Prostate gland (tissue), 2 donors: ENCODE measurements at regions not wholly inside any gene's neighbourhood (a gene's known extent, or its start where the extent isn't known, plus 50 kb on each side); places are given as distances from the start of the nearest gene placed in this dataset.

Experiments
- CTCF ChIP-seq, 4 experiments: fragments of 200-600 bp in 2 of 4; fragments of 450-650 bp in 2 of 4; sonication (generic) in 2 of 4; IDR thresholded peaks; 1 replicate in 3 of 4; 2 replicates in 1 of 4; pipeline ENCODE4 v1.5.1; 2016 to 2019; ENCODE audit warnings: antibody characterized with exemption in 4 of 4, mild to moderate bottlenecking in 2 of 4, moderate library complexity in 2 of 4
- POLR2A ChIP-seq: fragments of 450-650 bp; IDR thresholded peaks from one replicate; pipeline ENCODE4 v1.6.1; 2016; ENCODE audit warnings: antibody characterized with exemption, mild to moderate bottlenecking
- POLR2AphosphoS5 ChIP-seq: sonication (generic); formaldehyde crosslinking; IDR thresholded peaks from one replicate; pipeline ENCODE4 v1.6.1; 2017; ENCODE audit warnings: antibody characterized with exemption

GRCh38 chr11:95291946-95292345 lies 60.9 kb upstream of the SESN3 start:
- no peak for TF ChIP-seq POLR2A
- TF ChIP-seq CTCF (IDR thresholded peaks at IDR 0.05), result no peak
- no peak for TF ChIP-seq POLR2AphosphoS5
